Right lobe of liver (tissue), 6 donors: ENCODE measurements at regions not wholly inside any gene's neighbourhood (a gene's known extent, or its start where the extent isn't known, plus 50 kb on each side); places are given as distances from the start of the nearest gene placed in this dataset.

ENCODE experiments used
- ATAC-seq, 4 donors: fragments of 200-7000 bp; cut with Tn5 transposase; one replicate each; pipeline ENCODE4 v1.9.1; 2020; ENCODE audit warnings: mild to moderate bottlenecking in 4 of 4, moderate library complexity in 4 of 4
- DNase-seq, 3 donors: peaks; one replicate each; pipeline ENCODE4 v3.0.0-alpha.2; 2020
- H3K27ac ChIP-seq, 3 donors: fragments of 200-600 bp; one replicate each; pipeline ENCODE4 v1.8.0; 2022
- H3K27me3 ChIP-seq, 2 donors: fragments of 200-600 bp; one replicate each; pipeline ENCODE4 v1.8.0; 2022
- H3K36me3 ChIP-seq, 4 donors: fragments of 200-600 bp; sonication (generic) in 1 of 4; one replicate each; pipeline versions ENCODE4 v1.5.1 to v1.8.0; 2017 to 2022; ENCODE audit warnings: control low read depth in 1 of 4
- H3K4me1 ChIP-seq, 4 donors: fragments of 200-600 bp; sonication (generic) in 1 of 4; one replicate each; pipeline versions ENCODE4 v1.5.1 to v1.8.0; 2017 to 2022; ENCODE audit warnings: control low read depth in 1 of 4
- H3K4me3 ChIP-seq, 3 donors: fragments of 200-600 bp; one replicate each; pipeline ENCODE4 v1.8.0; 2022
- H3K9me3 ChIP-seq, 4 donors: fragments of 200-600 bp; sonication (generic) in 1 of 4; one replicate each; pipeline versions ENCODE4 v1.5.1 to v1.8.0; 2017 to 2022; ENCODE audit warnings: control low read depth in 1 of 4
- CTCF ChIP-seq, 4 donors: fragments of 200-600 bp in 3 of 4; fragments of 450-650 bp in 1 of 4; IDR thresholded peaks; one replicate each; pipeline versions ENCODE4 v1.5.1 to v1.8.0; 2016 to 2022; ENCODE audit warnings: antibody characterized with exemption in 4 of 4, mild to moderate bottlenecking in 2 of 4
- POLR2A ChIP-seq: fragments of 450-650 bp; IDR thresholded peaks from one replicate; pipeline ENCODE4 v1.6.1; 2017; ENCODE audit warnings: antibody characterized with exemption, mild to moderate bottlenecking
- WGBS: methylation state at CpG from one replicate; pipeline ENCODE4 v1.1.6; 2018; ENCODE audit warnings: low coverage, low lambda C conversion rate; ENCODE audit not compliant: insufficient coverage; ENCODE audit errors: missing lambda C conversion rate; 5-methylcytosine and 5-hydroxymethylcytosine counted together
- intact Hi-C, 2 donors: fragments of 100-400 bp; cut with DNase I; formaldehyde crosslinking; loops; one replicate each; pipeline versions ENCODE4 v1.11.2 to v1.14.1; 2022
- donor health status: DM: no; HTN: yes; CAD: no.
- donor health status: DM: no; HTN: no; CAD: no.
- donor health status: DM: no; HTN: no; CAD: no.
- donor health status: DM: no; HTN: yes; CAD: no.
- donor health status: DM: no; HTN: yes; CAD: no.

GRCh38 chr10:6769704-6770417, 189.8 kb upstream of the PRKCQ start:
- Histone ChIP-seq H3K9me3 (no peaks in the 10 kb centered on the region), H3K27ac (no peak overlapping the region), H3K27me3 (no peaks in the 10 kb centered on the region), H3K36me3 (no peaks in the 10 kb centered on the region), H3K4me1 (no peaks in the 10 kb centered on the region), H3K4me3 (no peak overlapping the region)
- no peak for DNase-seq
- no peak for TF ChIP-seq POLR2A
- no peak for TF ChIP-seq CTCF (IDR thresholded peaks at IDR 0.05)
- intact Hi-C loops = no loop called here
- ATAC-seq = no peak
- 49% methylated on average over 6 of the region's 6 CpGs for WGBS

DNA sequence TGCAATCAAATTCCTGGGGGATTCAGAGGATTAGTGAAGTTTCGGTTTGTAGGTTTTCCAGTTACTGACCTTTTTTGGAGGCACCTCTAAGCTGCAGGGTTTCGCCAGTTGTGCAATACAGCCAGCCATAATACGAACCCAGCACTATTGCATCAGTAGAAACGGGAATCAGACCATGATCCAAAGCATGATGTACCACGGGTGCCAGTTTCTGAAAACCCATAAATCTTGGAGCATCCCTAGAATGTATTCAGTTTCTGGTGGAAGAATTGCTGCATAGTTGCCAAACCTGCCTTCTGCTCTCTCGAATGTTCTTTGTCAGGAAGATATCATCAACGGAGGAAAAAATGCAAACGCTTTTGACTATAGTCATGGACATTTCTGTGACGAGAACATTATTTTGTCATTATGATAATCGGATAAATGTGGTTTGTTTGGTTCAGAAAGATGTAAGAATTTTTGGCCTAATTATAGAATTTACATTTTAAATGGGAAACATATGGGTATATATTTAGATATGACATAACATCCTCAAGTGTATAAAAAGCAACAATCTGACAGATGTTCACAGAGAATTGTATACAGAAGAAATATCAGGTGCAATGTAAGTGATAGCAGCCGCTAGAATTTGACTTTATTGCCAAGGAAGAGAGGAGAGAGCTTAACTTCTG, 186.2 kb upstream of the PRKCQ start:
- Histone ChIP-seq H3K27me3 (no peaks in the 10 kb centered on the region), H3K36me3 (no peaks in the 10 kb centered on the region), H3K4me1 (no peaks in the 10 kb centered on the region), H3K27ac (no peak overlapping the region), H3K9me3 (no peaks in the 10 kb centered on the region), H3K4me3 (no peak overlapping the region)
- ATAC-seq (no peak), DNase-seq (no peak)
- intact Hi-C loops = no loop called here
- WGBS = 52% methylated on average over 11 of the region's 11 CpGs
- TF ChIP-seq POLR2A = no peak
- TF ChIP-seq CTCF (IDR thresholded peaks at IDR 0.05) = no peak

DNA sequence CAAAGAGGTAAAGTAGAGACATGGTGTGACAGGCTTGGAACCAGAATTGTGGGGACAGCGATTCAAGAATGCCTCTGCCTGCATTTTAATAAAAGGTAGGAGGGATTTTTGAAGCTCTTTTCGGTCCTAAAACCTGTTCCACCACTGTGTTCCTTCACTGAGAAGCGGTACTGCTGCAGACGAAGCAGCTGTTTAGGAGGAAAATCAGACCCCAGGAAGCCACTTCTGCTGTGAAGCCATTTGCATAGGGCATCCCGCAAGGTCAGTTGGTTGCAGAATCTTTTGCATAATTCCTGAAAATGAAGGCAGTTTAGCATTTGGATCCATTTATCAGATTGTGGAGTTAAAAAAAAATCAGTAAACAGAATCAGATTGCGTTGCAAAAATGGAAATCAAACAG, 183.3 kb upstream of the PRKCQ start:
- TF ChIP-seq POLR2A (no peak), CTCF (IDR thresholded peaks at IDR 0.05) (no peak)
- no peak overlapping the region for H3K4me3 ChIP-seq
- no peak overlapping the region for H3K27ac ChIP-seq
- DNase-seq (no peak), ATAC-seq (no peak)
- H3K4me1 ChIP-seq = no peaks in the 10 kb centered on the region
- H3K36me3 ChIP-seq = no peaks in the 10 kb centered on the region
- intact Hi-C loops = no loop called here
- no peaks in the 10 kb centered on the region for H3K9me3 ChIP-seq
- 28% methylated on average over 6 of the region's 6 CpGs for WGBS
- no peaks in the 10 kb centered on the region for H3K27me3 ChIP-seq

- Histone ChIP-seq H3K9me3 (no peaks in the 10 kb centered on the region), H3K27me3 (no peaks in the 10 kb centered on the region), H3K4me3 (no peak overlapping the region), H3K27ac (no peak overlapping the region), H3K4me1 (no peaks in the 10 kb centered on the region), H3K36me3 (no peaks in the 10 kb centered on the region)
- intact Hi-C loops = no loop called here
- ATAC-seq (no peak), DNase-seq (no peak)
- TF ChIP-seq POLR2A = no peak
- no peak for TF ChIP-seq CTCF (IDR thresholded peaks at IDR 0.05)
- WGBS = 30% methylated on average over 5 of the region's 5 CpGs
Observed at GRCh38 chr10:6763001-6763400, 182.9 kb upstream of the PRKCQ start.
